Uterus (tissue), 2 donors: ENCODE measurements at regions not wholly inside any gene's neighbourhood (a gene's known extent, or its start where the extent isn't known, plus 50 kb on each side); places are given as distances from the start of the nearest gene placed in this dataset.

ENCODE experiments used
- POLR2A ChIP-seq, 2 donors: fragments of 450-650 bp; IDR thresholded peaks; one replicate each; pipeline ENCODE4 v1.6.1; 2016; ENCODE audit warnings: antibody characterized with exemption in 2 of 2, mild to moderate bottlenecking in 1 of 2, moderate library complexity in 1 of 2
- TF ChIP-seq, protein P1 (sequence below), 4 experiments: fragments of 200-600 bp in 2 of 4; fragments of 450-650 bp in 2 of 4; sonication (generic) in 2 of 4; IDR thresholded peaks; one replicate each; pipeline ENCODE4 v1.5.1; 2016 to 2019; ENCODE audit warnings: antibody characterized with exemption in 4 of 4, mild to moderate bottlenecking in 2 of 4, moderate library complexity in 1 of 4

DNA sequence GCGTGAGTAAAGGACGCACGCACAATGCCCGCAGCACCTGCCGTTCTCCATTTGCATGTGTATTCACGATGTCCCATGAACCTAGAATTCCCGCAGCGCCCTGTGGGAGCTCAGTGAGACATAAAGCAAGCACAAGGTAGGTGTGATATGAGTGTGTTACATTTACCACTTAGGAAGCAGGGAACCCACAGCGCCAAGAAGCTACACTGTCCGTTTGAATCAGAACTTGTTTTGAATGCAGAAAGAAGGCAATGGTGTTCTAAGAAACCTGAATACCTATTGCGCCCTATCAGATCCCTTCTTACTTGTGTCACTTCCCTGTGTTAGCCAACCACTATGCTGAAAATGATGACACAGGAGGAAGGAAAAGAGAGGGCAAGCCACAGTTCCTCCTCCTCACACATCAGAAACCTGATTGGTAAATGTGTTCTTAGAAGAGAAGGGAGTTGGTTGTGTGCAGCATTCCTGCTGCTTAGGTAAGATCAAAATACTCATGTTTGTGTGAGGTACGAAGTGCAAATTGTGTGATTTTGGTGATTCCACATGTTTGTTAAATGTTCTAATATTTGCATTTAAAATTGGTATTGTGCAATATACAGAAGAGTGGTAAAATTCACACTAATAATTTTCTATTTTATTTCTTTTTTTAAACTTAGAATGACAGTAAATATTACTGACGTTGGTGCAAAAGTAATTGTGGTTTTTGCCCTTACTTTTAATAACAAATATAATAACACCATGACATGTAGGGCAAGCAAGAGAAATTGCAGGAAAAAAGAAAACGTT, 185.4 kb downstream of the SEC23IP start:
- TF ChIP-seq, protein P1, sequence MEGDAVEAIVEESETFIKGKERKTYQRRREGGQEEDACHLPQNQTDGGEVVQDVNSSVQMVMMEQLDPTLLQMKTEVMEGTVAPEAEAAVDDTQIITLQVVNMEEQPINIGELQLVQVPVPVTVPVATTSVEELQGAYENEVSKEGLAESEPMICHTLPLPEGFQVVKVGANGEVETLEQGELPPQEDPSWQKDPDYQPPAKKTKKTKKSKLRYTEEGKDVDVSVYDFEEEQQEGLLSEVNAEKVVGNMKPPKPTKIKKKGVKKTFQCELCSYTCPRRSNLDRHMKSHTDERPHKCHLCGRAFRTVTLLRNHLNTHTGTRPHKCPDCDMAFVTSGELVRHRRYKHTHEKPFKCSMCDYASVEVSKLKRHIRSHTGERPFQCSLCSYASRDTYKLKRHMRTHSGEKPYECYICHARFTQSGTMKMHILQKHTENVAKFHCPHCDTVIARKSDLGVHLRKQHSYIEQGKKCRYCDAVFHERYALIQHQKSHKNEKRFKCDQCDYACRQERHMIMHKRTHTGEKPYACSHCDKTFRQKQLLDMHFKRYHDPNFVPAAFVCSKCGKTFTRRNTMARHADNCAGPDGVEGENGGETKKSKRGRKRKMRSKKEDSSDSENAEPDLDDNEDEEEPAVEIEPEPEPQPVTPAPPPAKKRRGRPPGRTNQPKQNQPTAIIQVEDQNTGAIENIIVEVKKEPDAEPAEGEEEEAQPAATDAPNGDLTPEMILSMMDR (IDR thresholded peaks at IDR 0.05), result no peak
- no peak for TF ChIP-seq POLR2A (IDR thresholded peaks at IDR 0.05)
